Kidney glomerular epithelial cell (primary cell): ENCODE measurements at regions not wholly inside any gene's neighbourhood (a gene's known extent, or its start where the extent isn't known, plus 50 kb on each side); places are given as distances from the start of the nearest gene placed in this dataset.
A peak's percentile ranks its signal among the peaks of the same experiment; 100 is the strongest.

ENCODE experiments used
- DNase-seq: peaks from one replicate; lab custom pipeline; 2025; lab: John Stamatoyannopoulos, UW

GRCh38 chr9:109549386-109549785, 51.3 kb upstream of the PTPN3 start:
- DNase-seq, result no peak

- DNase-seq, result no peak
These were observed 53.5 kb upstream of the PTPN3 start for GRCh38 chr9:109551651-109552050.

GRCh38 chr9:109555215-109555614, 57.1 kb upstream of the PTPN3 start:
- no peak for DNase-seq

- peak; percentile 20 for DNase-seq
These were observed 58.0 kb upstream of the PTPN3 start for GRCh38 chr9:109556061-109556460.

GRCh38 chr9:109556786-109557185, 58.7 kb upstream of the PTPN3 start:
- no peak for DNase-seq

- DNase-seq, result no peak
These were observed 59.4 kb upstream of the PTPN3 start for GRCh38 chr9:109557481-109557880.

GRCh38 chr9:109558718-109559151, 60.6 kb upstream of the PTPN3 start:
- DNase-seq, result no peak

GRCh38 chr9:109560470-109561132, 62.5 kb upstream of the PTPN3 start:
- DNase-seq, result no peak

GRCh38 chr9:109561137-109561536, 63.0 kb upstream of the PTPN3 start:
- DNase-seq, result no peak

GRCh38 chr9:109568089-109568488, 70.0 kb upstream of the PTPN3 start:
- DNase-seq, result no peak

- no peak for DNase-seq
These were observed 70.6 kb upstream of the PTPN3 start for GRCh38 chr9:109568568-109569210.

GRCh38 chr9:109574061-109574882, 76.2 kb upstream of the PTPN3 start:
- DNase-seq, result peak; percentile 59

- DNase-seq, result no peak
These were observed 78.7 kb upstream of the PTPN3 start for GRCh38 chr9:109576762-109577161.

GRCh38 chr9:109579191-109579948, 81.3 kb upstream of the PTPN3 start:
- no peak for DNase-seq

- no peak for DNase-seq
These were observed 84.3 kb upstream of the PTPN3 start for GRCh38 chr9:109582386-109582785.

- no peak for DNase-seq
These were observed 86.1 kb upstream of the PTPN3 start for GRCh38 chr9:109584205-109584604.

GRCh38 chr9:109585796-109586195, 87.7 kb upstream of the PTPN3 start:
- DNase-seq, result peak; percentile 46

GRCh38 chr9:109586993-109587392, 88.9 kb upstream of the PTPN3 start:
- DNase-seq, result no peak

GRCh38 chr9:109588415-109588814, 90.3 kb upstream of the PTPN3 start:
- no peak for DNase-seq

GRCh38 chr9:109590966-109591365, 92.9 kb upstream of the PTPN3 start:
- DNase-seq, result no peak

GRCh38 chr9:109591691-109592090, 93.6 kb upstream of the PTPN3 start:
- no peak for DNase-seq

- DNase-seq, result no peak
These were observed 95.5 kb upstream of the PTPN3 start for GRCh38 chr9:109593612-109594011.
